ENCODE measurements at regions not wholly inside any gene's neighbourhood (a gene's known extent, or its start where the extent isn't known, plus 50 kb on each side); places are given as distances from the start of the nearest gene placed in this dataset.

GRCh38 chr2:59588286-59588685 lies 965.2 kb downstream of the BCL11A start:
- TF ChIP-seq, protein P1, sequence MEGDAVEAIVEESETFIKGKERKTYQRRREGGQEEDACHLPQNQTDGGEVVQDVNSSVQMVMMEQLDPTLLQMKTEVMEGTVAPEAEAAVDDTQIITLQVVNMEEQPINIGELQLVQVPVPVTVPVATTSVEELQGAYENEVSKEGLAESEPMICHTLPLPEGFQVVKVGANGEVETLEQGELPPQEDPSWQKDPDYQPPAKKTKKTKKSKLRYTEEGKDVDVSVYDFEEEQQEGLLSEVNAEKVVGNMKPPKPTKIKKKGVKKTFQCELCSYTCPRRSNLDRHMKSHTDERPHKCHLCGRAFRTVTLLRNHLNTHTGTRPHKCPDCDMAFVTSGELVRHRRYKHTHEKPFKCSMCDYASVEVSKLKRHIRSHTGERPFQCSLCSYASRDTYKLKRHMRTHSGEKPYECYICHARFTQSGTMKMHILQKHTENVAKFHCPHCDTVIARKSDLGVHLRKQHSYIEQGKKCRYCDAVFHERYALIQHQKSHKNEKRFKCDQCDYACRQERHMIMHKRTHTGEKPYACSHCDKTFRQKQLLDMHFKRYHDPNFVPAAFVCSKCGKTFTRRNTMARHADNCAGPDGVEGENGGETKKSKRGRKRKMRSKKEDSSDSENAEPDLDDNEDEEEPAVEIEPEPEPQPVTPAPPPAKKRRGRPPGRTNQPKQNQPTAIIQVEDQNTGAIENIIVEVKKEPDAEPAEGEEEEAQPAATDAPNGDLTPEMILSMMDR (IDR thresholded peaks at IDR 0.05; ENCODE audit: extremely low read depth, low read depth, low read length) = no peak
- Histone ChIP-seq H3K79me2 (ENCODE audit: insufficient read depth, low read length) (no peaks in the 10 kb centered on the region), H3K4me2 (ENCODE audit: insufficient read depth, low read length) (no peak overlapping the region), H3K4me3 (ENCODE audit: insufficient read depth, low read length) (no peak overlapping the region), H3K27me3 (ENCODE audit: insufficient read depth, low read length) (no peaks in the 10 kb centered on the region), H3K9me3 (ENCODE audit: low read depth, low read length) (no peaks in the 10 kb centered on the region), H4K20me1 (ENCODE audit: insufficient read depth, low read length) (no peaks in the 10 kb centered on the region), H3K4me1 (ENCODE audit: insufficient read depth, low read length) (no peaks in the 10 kb centered on the region), H3K27ac (ENCODE audit: low read depth, low read length) (no peak overlapping the region), H2AFZ (ENCODE audit: low read length) (no peak overlapping the region), H3K36me3 (ENCODE audit: insufficient read depth, low read length) (no peaks in the 10 kb centered on the region)
- no peak for DNase-seq (ENCODE audit: insufficient read length, low spot score, missing footprints)

GRCh38 chr2:59586176-59586575 lies 967.3 kb downstream of the BCL11A start:
- H3K4me1 ChIP-seq (ENCODE audit: insufficient read depth, low read length) = no peaks in the 10 kb centered on the region
- no peak overlapping the region for H3K4me3 ChIP-seq (ENCODE audit: insufficient read depth, low read length)
- no peaks in the 10 kb centered on the region for H3K79me2 ChIP-seq (ENCODE audit: insufficient read depth, low read length)
- H4K20me1 ChIP-seq (ENCODE audit: insufficient read depth, low read length) = no peaks in the 10 kb centered on the region
- H3K9me3 ChIP-seq (ENCODE audit: low read depth, low read length) = no peaks in the 10 kb centered on the region
- no peak overlapping the region for H3K4me2 ChIP-seq (ENCODE audit: insufficient read depth, low read length)
- DNase-seq (ENCODE audit: insufficient read length, low spot score, missing footprints) = no peak
- no peaks in the 10 kb centered on the region for H3K36me3 ChIP-seq (ENCODE audit: insufficient read depth, low read length)
- H3K27me3 ChIP-seq (ENCODE audit: insufficient read depth, low read length) = no peaks in the 10 kb centered on the region
- no peak overlapping the region for H2AFZ ChIP-seq (ENCODE audit: low read length)
- TF ChIP-seq, protein P1 (IDR thresholded peaks at IDR 0.05; ENCODE audit: extremely low read depth, low read depth, low read length) = no peak
- no peak overlapping the region for H3K27ac ChIP-seq (ENCODE audit: low read depth, low read length)

DNA sequence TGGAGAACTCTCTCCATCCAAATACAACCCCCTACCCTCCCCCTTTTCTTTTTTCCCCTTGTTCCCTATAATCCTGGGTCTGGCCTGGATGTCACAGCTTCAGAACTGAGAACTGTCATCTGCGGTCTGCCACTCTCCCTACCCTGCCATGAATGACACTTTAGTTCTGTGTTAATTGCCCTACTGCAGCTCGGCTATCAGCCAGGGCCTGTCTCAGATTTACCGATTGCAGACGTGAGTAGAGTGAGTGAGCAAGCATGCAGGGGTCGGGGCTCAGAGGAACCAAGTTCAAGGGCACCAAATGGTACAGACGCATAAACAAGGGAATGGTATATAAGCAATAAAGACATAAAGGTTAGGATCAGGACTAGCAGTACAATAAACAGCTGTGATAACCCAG lies 967.8 kb downstream of the BCL11A start:
- DNase-seq (ENCODE audit: insufficient read length, low spot score, missing footprints) = no peak

DNA sequence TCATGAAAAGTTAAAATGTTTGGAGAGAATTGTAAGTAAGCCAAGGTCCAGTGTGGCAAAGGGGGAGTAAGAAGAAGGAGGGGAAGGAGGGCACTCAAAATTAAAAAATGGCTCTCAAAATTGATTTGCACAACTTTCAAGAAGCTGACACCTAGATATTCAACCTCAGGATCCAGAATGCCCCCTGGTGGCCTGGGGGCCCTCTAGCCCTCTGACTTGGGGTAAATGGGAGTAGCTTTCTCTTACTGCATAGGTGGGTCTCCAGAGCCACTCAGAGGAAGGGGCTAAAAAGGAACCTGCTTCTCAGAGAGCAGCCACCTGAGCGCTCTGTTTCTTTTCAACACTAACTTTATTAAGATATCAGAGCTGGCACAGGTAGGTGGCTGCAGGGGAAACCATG lies 968.5 kb downstream of the BCL11A start:
- H3K4me3 ChIP-seq (ENCODE audit: insufficient read depth, low read length) = no peak overlapping the region
- H3K36me3 ChIP-seq (ENCODE audit: insufficient read depth, low read length) = no peaks in the 10 kb centered on the region
- H3K27ac ChIP-seq (ENCODE audit: low read depth, low read length) = no peak overlapping the region
- no peaks in the 10 kb centered on the region for H3K9me3 ChIP-seq (ENCODE audit: low read depth, low read length)
- no peak overlapping the region for H3K4me2 ChIP-seq (ENCODE audit: insufficient read depth, low read length)
- TF ChIP-seq, protein P1 (IDR thresholded peaks at IDR 0.05; ENCODE audit: extremely low read depth, low read depth, low read length) = no peak
- H2AFZ ChIP-seq (ENCODE audit: low read length) = no peak overlapping the region
- no peaks in the 10 kb centered on the region for H4K20me1 ChIP-seq (ENCODE audit: insufficient read depth, low read length)
- no peaks in the 10 kb centered on the region for H3K79me2 ChIP-seq (ENCODE audit: insufficient read depth, low read length)
- DNase-seq (ENCODE audit: insufficient read length, low spot score, missing footprints) = no peak
- no peaks in the 10 kb centered on the region for H3K4me1 ChIP-seq (ENCODE audit: insufficient read depth, low read length)
- no peaks in the 10 kb centered on the region for H3K27me3 ChIP-seq (ENCODE audit: insufficient read depth, low read length)

More for the DNA sequence above, 967.8 kb downstream of the BCL11A start:
- no peaks in the 10 kb centered on the region for H3K27me3 ChIP-seq (ENCODE audit: insufficient read depth, low read length)
- H3K4me3 ChIP-seq (ENCODE audit: insufficient read depth, low read length) = no peak overlapping the region
- no peaks in the 10 kb centered on the region for H3K79me2 ChIP-seq (ENCODE audit: insufficient read depth, low read length)
- no peaks in the 10 kb centered on the region for H3K36me3 ChIP-seq (ENCODE audit: insufficient read depth, low read length)
- no peaks in the 10 kb centered on the region for H3K9me3 ChIP-seq (ENCODE audit: low read depth, low read length)
- H2AFZ ChIP-seq (ENCODE audit: low read length) = no peak overlapping the region
- H3K27ac ChIP-seq (ENCODE audit: low read depth, low read length) = no peak overlapping the region
- TF ChIP-seq, protein P1 (IDR thresholded peaks at IDR 0.05; ENCODE audit: extremely low read depth, low read depth, low read length) = no peak
- no peaks in the 10 kb centered on the region for H3K4me1 ChIP-seq (ENCODE audit: insufficient read depth, low read length)
- no peaks in the 10 kb centered on the region for H4K20me1 ChIP-seq (ENCODE audit: insufficient read depth, low read length)
- H3K4me2 ChIP-seq (ENCODE audit: insufficient read depth, low read length) = no peak overlapping the region

Measured in osteoblast (primary cell).